Osteocyte (in vitro differentiated cells): ENCODE measurements at regions not wholly inside any gene's neighbourhood (a gene's known extent, or its start where the extent isn't known, plus 50 kb on each side); places are given as distances from the start of the nearest gene placed in this dataset.
"Not testable (repeated sequence)": the region's sequence is repeated elsewhere in the genome, so short reads cannot be mapped to it uniquely, and the experiment has no call there.

Experiments used
- DNase-seq: peaks from one replicate; pipeline ENCODE4 v3.0.0; 2021; ENCODE audit warnings: mixed read lengths; ENCODE audit not compliant: unreplicated experiment; ENCODE audit errors: extremely low spot score
- H3K27ac Mint-ChIP-seq: one replicate; pipeline ENCODE4 v1.8.0; 2021; ENCODE audit warnings: mild to moderate bottlenecking, mixed read lengths; ENCODE audit not compliant: unreplicated experiment
- H3K27me3 Mint-ChIP-seq: one replicate; pipeline ENCODE4 v1.8.0; 2021; ENCODE audit warnings: mixed read lengths; ENCODE audit not compliant: unreplicated experiment
- H3K36me3 Mint-ChIP-seq: one replicate; pipeline ENCODE4 v1.8.0; 2021; ENCODE audit warnings: mixed read lengths; ENCODE audit not compliant: unreplicated experiment
- H3K4me1 Mint-ChIP-seq: one replicate; pipeline ENCODE4 v1.8.0; 2021; ENCODE audit warnings: mixed read lengths; ENCODE audit not compliant: unreplicated experiment
- H3K4me3 Mint-ChIP-seq: one replicate; pipeline ENCODE4 v1.8.0; 2021; ENCODE audit warnings: mild to moderate bottlenecking, moderate library complexity, mixed read lengths; ENCODE audit not compliant: unreplicated experiment
- H3K9me3 Mint-ChIP-seq: one replicate; pipeline ENCODE4 v1.8.0; 2021; ENCODE audit warnings: mixed read lengths; ENCODE audit not compliant: unreplicated experiment
- TF ChIP-seq, protein P1 (sequence below): fragments of 200-600 bp; sonication (generic); IDR thresholded peaks from 2 replicates; pipeline ENCODE4 v1.5.0; 2021; ENCODE audit warnings: antibody characterized with exemption, mild to moderate bottlenecking, moderate library complexity

DNA sequence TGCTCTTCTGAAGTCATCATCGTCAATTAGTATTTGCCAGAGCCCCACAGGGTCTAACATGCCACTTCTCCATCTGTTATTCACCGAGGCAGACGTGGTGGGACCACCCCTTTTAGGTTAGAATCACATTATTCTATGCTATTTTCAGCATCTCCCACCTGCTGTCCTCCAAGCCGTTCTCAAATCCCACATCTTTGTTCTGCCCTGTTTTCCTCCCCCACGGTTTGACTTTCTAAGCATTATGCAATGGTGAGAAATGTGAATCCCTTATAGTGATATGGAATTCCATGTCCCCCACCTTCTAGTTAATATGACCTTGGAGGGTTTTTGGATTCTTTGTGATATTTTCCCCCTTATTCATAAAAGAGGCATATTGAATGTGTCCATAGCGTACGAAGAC is 634.1 kb upstream of the RBFOX1 start:
- no peaks in the 10 kb centered on the region for H3K36me3 Mint-ChIP-seq
- no peak overlapping the region for H3K27ac Mint-ChIP-seq
- no peak for DNase-seq
- TF ChIP-seq, protein P1, sequence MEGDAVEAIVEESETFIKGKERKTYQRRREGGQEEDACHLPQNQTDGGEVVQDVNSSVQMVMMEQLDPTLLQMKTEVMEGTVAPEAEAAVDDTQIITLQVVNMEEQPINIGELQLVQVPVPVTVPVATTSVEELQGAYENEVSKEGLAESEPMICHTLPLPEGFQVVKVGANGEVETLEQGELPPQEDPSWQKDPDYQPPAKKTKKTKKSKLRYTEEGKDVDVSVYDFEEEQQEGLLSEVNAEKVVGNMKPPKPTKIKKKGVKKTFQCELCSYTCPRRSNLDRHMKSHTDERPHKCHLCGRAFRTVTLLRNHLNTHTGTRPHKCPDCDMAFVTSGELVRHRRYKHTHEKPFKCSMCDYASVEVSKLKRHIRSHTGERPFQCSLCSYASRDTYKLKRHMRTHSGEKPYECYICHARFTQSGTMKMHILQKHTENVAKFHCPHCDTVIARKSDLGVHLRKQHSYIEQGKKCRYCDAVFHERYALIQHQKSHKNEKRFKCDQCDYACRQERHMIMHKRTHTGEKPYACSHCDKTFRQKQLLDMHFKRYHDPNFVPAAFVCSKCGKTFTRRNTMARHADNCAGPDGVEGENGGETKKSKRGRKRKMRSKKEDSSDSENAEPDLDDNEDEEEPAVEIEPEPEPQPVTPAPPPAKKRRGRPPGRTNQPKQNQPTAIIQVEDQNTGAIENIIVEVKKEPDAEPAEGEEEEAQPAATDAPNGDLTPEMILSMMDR = no peak
- peaks cover 35% of the 10 kb centered on the region for H3K9me3 Mint-ChIP-seq
- no peak overlapping the region for H3K4me3 Mint-ChIP-seq
- H3K27me3 Mint-ChIP-seq = no peaks in the 10 kb centered on the region
- H3K4me1 Mint-ChIP-seq = no peaks in the 10 kb centered on the region

DNA sequence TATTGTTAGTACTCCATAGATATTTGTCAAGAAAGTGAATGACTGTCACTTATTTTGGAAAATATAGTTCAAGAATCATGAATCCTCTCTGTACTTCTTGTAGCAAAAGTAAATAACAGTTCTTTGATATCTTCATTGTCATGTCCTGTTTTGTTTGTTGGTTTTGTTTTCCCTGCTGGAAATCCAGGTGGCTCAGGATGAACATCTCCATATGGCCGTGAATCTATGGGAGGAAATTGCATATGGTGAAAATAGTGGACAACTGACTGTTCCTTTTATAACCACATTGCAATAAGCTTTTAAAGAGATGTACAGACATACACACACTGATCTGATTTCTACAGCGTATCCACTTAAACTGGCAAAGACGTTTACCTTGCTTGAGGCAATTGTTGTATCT is 637.0 kb upstream of the RBFOX1 start:
- Mint-ChIP-seq H3K27me3 (no peaks in the 10 kb centered on the region), H3K9me3 (peaks cover 28% of the 10 kb centered on the region), H3K4me3 (no peak overlapping the region), H3K36me3 (no peaks in the 10 kb centered on the region), H3K27ac (no peak overlapping the region), H3K4me1 (no peaks in the 10 kb centered on the region)
- TF ChIP-seq, protein P1 = no peak
- no peak for DNase-seq

DNA sequence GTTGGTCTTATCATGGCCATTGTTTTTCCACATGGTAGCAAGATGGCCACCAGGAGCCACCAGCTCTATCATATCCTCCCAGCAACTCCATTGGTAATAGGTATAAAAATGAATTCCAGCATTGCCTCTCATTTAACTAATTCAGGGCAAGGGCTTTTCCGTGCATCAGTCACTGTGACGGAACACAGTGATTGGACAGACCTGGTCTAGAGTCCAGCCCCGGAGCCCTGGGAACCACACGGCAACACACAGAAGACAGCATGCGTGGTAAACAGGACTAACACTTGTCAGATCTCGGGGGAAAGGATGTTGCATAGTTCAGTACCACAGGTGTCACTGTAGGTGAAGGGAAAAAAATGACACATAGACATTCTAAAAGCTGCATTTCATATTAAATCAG is 638.0 kb upstream of the RBFOX1 start:
- Mint-ChIP-seq H3K4me3 (no peak overlapping the region), H3K36me3 (no peaks in the 10 kb centered on the region), H3K4me1 (no peaks in the 10 kb centered on the region), H3K9me3 (peaks cover 33% of the 10 kb centered on the region), H3K27ac (no peak overlapping the region), H3K27me3 (no peaks in the 10 kb centered on the region)
- DNase-seq = peak; percentile 56
- TF ChIP-seq, protein P1 = no peak

DNA sequence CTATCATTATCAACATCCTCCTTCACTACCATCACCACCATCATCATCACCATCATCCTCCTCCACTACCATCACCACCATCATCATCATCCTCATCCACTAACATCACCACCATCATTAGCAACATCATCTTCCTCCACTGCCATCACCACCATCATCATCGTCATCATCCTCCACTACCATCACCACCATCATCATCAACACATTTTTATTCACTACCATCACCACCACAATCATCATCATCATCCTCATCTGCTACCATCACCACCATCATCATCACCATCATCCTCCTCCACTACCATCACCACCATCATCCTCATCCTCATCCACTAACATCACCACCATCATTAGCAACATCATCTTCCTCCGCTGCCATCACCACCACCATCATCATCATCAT is 639.2 kb upstream of the RBFOX1 start:
- not testable (repeated sequence) for H3K4me3 Mint-ChIP-seq, H3K27me3 Mint-ChIP-seq, H3K36me3 Mint-ChIP-seq, DNase-seq, H3K27ac Mint-ChIP-seq, H3K4me1 Mint-ChIP-seq
- H3K9me3 Mint-ChIP-seq = peaks cover 26% of the 10 kb centered on the region

DNA sequence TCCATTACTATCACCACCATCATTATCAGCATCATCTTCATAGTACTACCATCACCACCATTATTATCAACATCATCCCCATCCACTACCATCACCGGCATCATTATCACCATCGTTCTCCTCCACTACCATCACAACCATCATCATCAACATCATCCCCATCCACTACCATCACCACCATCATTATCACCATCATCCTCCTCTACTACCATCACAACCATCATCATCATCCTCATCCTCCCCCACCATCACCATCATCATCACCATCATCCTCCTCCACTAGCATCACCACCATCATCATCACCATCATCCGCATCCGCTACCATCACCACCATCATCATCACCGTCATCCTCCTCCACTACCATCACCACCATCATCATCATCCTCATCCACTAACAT is 639.8 kb upstream of the RBFOX1 start:
- no peak overlapping the region for H3K4me3 Mint-ChIP-seq
- H3K4me1 Mint-ChIP-seq = no peaks in the 10 kb centered on the region
- DNase-seq = no peak
- H3K27ac Mint-ChIP-seq = no peak overlapping the region
- TF ChIP-seq, protein P1 = no peak
- H3K36me3 Mint-ChIP-seq = no peaks in the 10 kb centered on the region
- no peaks in the 10 kb centered on the region for H3K27me3 Mint-ChIP-seq
- H3K9me3 Mint-ChIP-seq = peaks cover 26% of the 10 kb centered on the region

DNA sequence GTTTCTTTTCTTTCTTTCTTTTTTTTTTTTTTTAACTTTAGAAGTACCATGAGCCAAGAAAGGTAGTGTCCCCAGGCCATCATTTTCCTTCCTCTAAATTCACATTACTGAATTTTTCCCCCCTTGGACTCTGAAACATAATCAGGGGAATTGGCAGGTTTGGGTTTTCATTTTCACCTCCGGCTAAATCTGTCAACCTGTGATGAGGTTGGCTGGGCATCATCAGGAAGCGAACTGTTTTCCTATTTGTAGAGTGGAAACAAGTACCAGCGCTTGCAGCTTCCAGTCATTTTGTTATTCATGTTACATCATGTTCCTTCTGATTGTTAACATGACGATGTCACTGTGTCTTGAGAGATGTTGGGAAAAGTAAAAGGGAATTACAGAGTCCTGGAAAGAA is 641.9 kb upstream of the RBFOX1 start:
- no peak overlapping the region for H3K4me3 Mint-ChIP-seq
- no peaks in the 10 kb centered on the region for H3K4me1 Mint-ChIP-seq
- H3K9me3 Mint-ChIP-seq = peaks cover 29% of the 10 kb centered on the region
- no peaks in the 10 kb centered on the region for H3K27me3 Mint-ChIP-seq
- TF ChIP-seq, protein P1 = no peak
- no peak for DNase-seq
- H3K36me3 Mint-ChIP-seq = no peaks in the 10 kb centered on the region
- H3K27ac Mint-ChIP-seq = no peak overlapping the region
